Keratinocyte (primary cell): ENCODE measurements at regions not wholly inside any gene's neighbourhood (a gene's known extent, or its start where the extent isn't known, plus 50 kb on each side); places are given as distances from the start of the nearest gene placed in this dataset.

Experiments
- DNase-seq: peaks from one replicate; pipeline ENCODE4 v3.0.0-alpha.2; 2011; ENCODE audit warnings: low read depth, missing footprints, low spot score
- FAIRE-seq: peaks from 2 replicates; lab custom pipeline; 2011; peaks lifted over from hg19 to GRCh38; lab: Jason Lieb, UNC
- H2AFZ ChIP-seq: 2 replicates; pipeline ENCODE4 v1.6.0; 2012; ENCODE audit warnings: low read length, control low read depth, inconsistent platforms; ENCODE audit not compliant: control insufficient read depth
- H3K27ac ChIP-seq: 2 replicates; pipeline ENCODE4 v1.5.1; 2011; ENCODE audit warnings: low read length; ENCODE audit not compliant: control insufficient read depth, insufficient read depth
- H3K27me3 ChIP-seq: 3 replicates; pipeline ENCODE4 v1.6.0; 2011; ENCODE audit warnings: low read length; ENCODE audit not compliant: control insufficient read depth, insufficient read depth; ENCODE audit errors: extremely low read depth
- H3K36me3 ChIP-seq, 2 experiments: 2 replicates in 1 of 2; 3 replicates in 1 of 2; pipeline ENCODE4 v1.5.1; 2011; ENCODE audit warnings: low read length in 2 of 2, mild to moderate bottlenecking in 1 of 2; ENCODE audit not compliant: control insufficient read depth in 2 of 2, insufficient read depth in 2 of 2; ENCODE audit errors: extremely low read depth in 1 of 2
- H3K4me1 ChIP-seq: 3 replicates; pipeline ENCODE4 v1.5.1; 2011; ENCODE audit warnings: low read length; ENCODE audit not compliant: control insufficient read depth, insufficient read depth; ENCODE audit errors: extremely low read depth
- H3K4me2 ChIP-seq: 3 replicates; pipeline ENCODE4 v1.6.0; 2011; ENCODE audit warnings: low read depth, low read length; ENCODE audit not compliant: control insufficient read depth, insufficient read depth; ENCODE audit errors: extremely low read depth
- H3K4me3 ChIP-seq, 3 experiments: fragments of 200-600 bp in 1 of 3; sonication (generic) in 1 of 3; 2 replicates in 2 of 3; 3 replicates in 1 of 3; pipeline ENCODE4 v1.5.1; 2011 to 2016; ENCODE audit warnings: low read length in 3 of 3, mild to moderate bottlenecking in 3 of 3, control low read depth in 2 of 3, inconsistent platforms in 1 of 3, low read depth in 1 of 3, mixed read lengths in 1 of 3, mixed run types in 1 of 3, moderate library complexity in 1 of 3; ENCODE audit not compliant: control insufficient read depth in 2 of 3, insufficient read depth in 2 of 3; ENCODE audit errors: extremely low read depth in 1 of 3
- H3K79me2 ChIP-seq: 2 replicates; pipeline ENCODE4 v1.6.0; 2012; ENCODE audit warnings: low read length; ENCODE audit not compliant: control insufficient read depth, insufficient read depth
- H3K9ac ChIP-seq: 3 replicates; pipeline ENCODE4 v1.6.0; 2011; ENCODE audit warnings: low read length; ENCODE audit not compliant: control insufficient read depth, insufficient read depth; ENCODE audit errors: extremely low read depth
- H3K9me1 ChIP-seq: 3 replicates; pipeline ENCODE4 v1.6.0; 2011; ENCODE audit warnings: low read length; ENCODE audit not compliant: control insufficient read depth, insufficient read depth; ENCODE audit errors: extremely low read depth
- H3K9me3 ChIP-seq: 2 replicates; pipeline ENCODE4 v1.5.1; 2012; ENCODE audit warnings: low read depth, low read length; ENCODE audit not compliant: control insufficient read depth
- H4K20me1 ChIP-seq: 3 replicates; pipeline ENCODE4 v1.6.0; 2011; ENCODE audit warnings: low read length; ENCODE audit not compliant: control insufficient read depth, insufficient read depth; ENCODE audit errors: extremely low read depth
- EZH2 ChIP-seq: IDR thresholded peaks from one replicate; pipeline ENCODE4 v1.6.1; 2012; ENCODE audit warnings: inconsistent platforms, mild to moderate bottlenecking, low read length, moderate library complexity
- dilution Hi-C: fragments of 300-500 bp; cut with MboI; formaldehyde crosslinking; loops from one replicate; pipeline ENCODE4 v1.7.0; 2020; ENCODE audit warnings: low sequenced_read_pairs; ENCODE audit not compliant: extremely low pct_ligation_motif_present
- TF ChIP-seq, protein P1 (sequence below), 3 experiments: IDR thresholded peaks in 1 of 3; conservative IDR thresholded peaks in 1 of 3; optimal IDR thresholded peaks in 1 of 3; 2 replicates in 2 of 3; 3 replicates in 1 of 3; pipeline versions ENCODE3 to v1.5.1; 2011; ENCODE audit warnings: low read length in 3 of 3, mild to moderate bottlenecking in 3 of 3, moderate library complexity in 2 of 3, control low read depth in 1 of 3, inconsistent platforms in 1 of 3; ENCODE audit not compliant: insufficient read depth in 2 of 3; ENCODE audit errors: extremely low read depth in 1 of 3

DNA sequence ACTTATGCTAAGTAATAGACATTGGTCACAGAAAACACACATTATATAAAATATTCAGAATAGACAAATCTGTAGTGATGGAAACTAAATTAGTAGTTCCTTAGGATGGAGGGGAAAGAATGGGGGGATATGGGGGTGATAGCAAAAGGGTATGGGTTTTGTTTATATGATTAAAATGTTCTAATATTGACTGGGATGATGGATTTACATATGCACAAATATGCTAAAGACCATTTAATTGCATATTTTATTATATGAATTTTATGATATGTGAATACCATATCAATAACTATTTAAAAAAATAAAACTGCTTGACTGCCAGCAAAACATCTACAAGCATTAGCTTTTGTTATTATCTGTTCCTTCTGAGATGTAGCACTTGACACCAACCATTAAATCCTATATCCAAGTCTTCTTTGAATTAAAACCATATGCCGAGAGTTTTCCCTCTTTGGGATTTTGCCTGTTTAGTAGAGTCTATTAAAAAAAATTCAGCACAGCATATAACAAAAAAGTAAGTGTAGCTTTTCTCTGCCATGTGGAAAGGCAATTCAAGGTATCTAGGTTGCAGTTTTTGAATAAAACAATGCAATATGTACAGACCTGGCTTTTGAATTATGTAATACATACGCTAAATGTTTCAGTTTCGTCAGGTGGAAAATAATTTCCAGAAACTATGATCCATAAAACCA, 2584.1 kb upstream of the PCDH20 start:
- no peak overlapping the region for H3K9ac ChIP-seq
- H3K27me3 ChIP-seq: no peaks in the 10 kb centered on the region
- FAIRE-seq (no peak), DNase-seq (no peak)
- no peak overlapping the region for H2AFZ ChIP-seq
- no peak for TF ChIP-seq EZH2
- TF ChIP-seq, protein P1, sequence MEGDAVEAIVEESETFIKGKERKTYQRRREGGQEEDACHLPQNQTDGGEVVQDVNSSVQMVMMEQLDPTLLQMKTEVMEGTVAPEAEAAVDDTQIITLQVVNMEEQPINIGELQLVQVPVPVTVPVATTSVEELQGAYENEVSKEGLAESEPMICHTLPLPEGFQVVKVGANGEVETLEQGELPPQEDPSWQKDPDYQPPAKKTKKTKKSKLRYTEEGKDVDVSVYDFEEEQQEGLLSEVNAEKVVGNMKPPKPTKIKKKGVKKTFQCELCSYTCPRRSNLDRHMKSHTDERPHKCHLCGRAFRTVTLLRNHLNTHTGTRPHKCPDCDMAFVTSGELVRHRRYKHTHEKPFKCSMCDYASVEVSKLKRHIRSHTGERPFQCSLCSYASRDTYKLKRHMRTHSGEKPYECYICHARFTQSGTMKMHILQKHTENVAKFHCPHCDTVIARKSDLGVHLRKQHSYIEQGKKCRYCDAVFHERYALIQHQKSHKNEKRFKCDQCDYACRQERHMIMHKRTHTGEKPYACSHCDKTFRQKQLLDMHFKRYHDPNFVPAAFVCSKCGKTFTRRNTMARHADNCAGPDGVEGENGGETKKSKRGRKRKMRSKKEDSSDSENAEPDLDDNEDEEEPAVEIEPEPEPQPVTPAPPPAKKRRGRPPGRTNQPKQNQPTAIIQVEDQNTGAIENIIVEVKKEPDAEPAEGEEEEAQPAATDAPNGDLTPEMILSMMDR (optimal IDR thresholded peaks at IDR 0.05 in 1 of 3, IDR thresholded peaks at IDR 0.05 in 1 of 3, conservative IDR thresholded peaks at IDR 0.05 in 1 of 3; ENCODE audit: extremely low read depth in 1 of 3, insufficient read depth in 2 of 3, low read length in 3 of 3): no peak
- no peak overlapping the region for H3K4me2 ChIP-seq
- H3K36me3 ChIP-seq: no peaks in the 10 kb centered on the region
- no peaks in the 10 kb centered on the region for H4K20me1 ChIP-seq
- H3K27ac ChIP-seq: no peak overlapping the region
- no peaks in the 10 kb centered on the region for H3K4me1 ChIP-seq
- H3K9me3 ChIP-seq: no peaks in the 10 kb centered on the region
- H3K4me3 ChIP-seq: no peak overlapping the region
- dilution Hi-C loops: no loop called here
- no peaks in the 10 kb centered on the region for H3K79me2 ChIP-seq
- H3K9me1 ChIP-seq: no peaks in the 10 kb centered on the region

GRCh38 chr13:63983366-63983765, 2567.7 kb upstream of the PCDH20 start:
- no peak for DNase-seq
- H3K27ac ChIP-seq: no peak overlapping the region
- no peaks in the 10 kb centered on the region for H3K9me1 ChIP-seq
- TF ChIP-seq, protein P1 (optimal IDR thresholded peaks at IDR 0.05 in 1 of 3, IDR thresholded peaks at IDR 0.05 in 1 of 3, conservative IDR thresholded peaks at IDR 0.05 in 1 of 3; ENCODE audit: extremely low read depth in 1 of 3, insufficient read depth in 2 of 3, low read length in 3 of 3): no peak
- TF ChIP-seq EZH2: no peak
- no peak for FAIRE-seq
- no peaks in the 10 kb centered on the region for H3K27me3 ChIP-seq
- dilution Hi-C loops: no loop called here
- no peak overlapping the region for H3K4me2 ChIP-seq
- H3K4me3 ChIP-seq: no peak overlapping the region
- no peaks in the 10 kb centered on the region for H3K79me2 ChIP-seq
- no peaks in the 10 kb centered on the region for H3K4me1 ChIP-seq
- no peak overlapping the region for H3K9ac ChIP-seq
- no peaks in the 10 kb centered on the region for H4K20me1 ChIP-seq
- H3K36me3 ChIP-seq: no peaks in the 10 kb centered on the region
- no peak overlapping the region for H2AFZ ChIP-seq
- no peaks in the 10 kb centered on the region for H3K9me3 ChIP-seq
